Stimulated activated naive CD8-positive, alpha-beta T cell treated with anti-CD3 and anti-CD28 coated beads, Interleukin-15, Interleukin-2, amounts not matched to agents 100 ng/mL and 50 ng/mL, for 24 hours (primary cell): ENCODE measurements at regions not wholly inside any gene's neighbourhood (a gene's known extent, or its start where the extent isn't known, plus 50 kb on each side); places are given as distances from the start of the nearest gene placed in this dataset.

ENCODE experiments used
- H3K27ac Mint-ChIP-seq: one replicate; pipeline ENCODE4 v1.8.0; 2021; ENCODE audit warnings: mild to moderate bottlenecking, mixed read lengths
- H3K27me3 Mint-ChIP-seq: one replicate; pipeline ENCODE4 v1.8.0; 2021; ENCODE audit warnings: mixed read lengths
- H3K36me3 Mint-ChIP-seq: one replicate; pipeline ENCODE4 v1.8.0; 2021; ENCODE audit warnings: low read depth, mixed read lengths
- H3K4me1 Mint-ChIP-seq: one replicate; pipeline ENCODE4 v1.8.0; 2021; ENCODE audit warnings: low read depth, mixed read lengths
- H3K4me3 Mint-ChIP-seq: one replicate; pipeline ENCODE4 v1.8.0; 2021; ENCODE audit warnings: mild to moderate bottlenecking, mixed read lengths
- H3K9me3 Mint-ChIP-seq: one replicate; pipeline ENCODE4 v1.8.0; 2021; ENCODE audit warnings: mixed read lengths

GRCh38 chr15:95286352-95286880, 1044.1 kb upstream of the NR2F2 start:
- no peaks in the 10 kb centered on the region for H3K36me3 Mint-ChIP-seq
- no peak overlapping the region for H3K27ac Mint-ChIP-seq
- H3K9me3 Mint-ChIP-seq, result no peaks in the 10 kb centered on the region
- H3K4me3 Mint-ChIP-seq, result no peak overlapping the region
- peaks cover 52% of the 10 kb centered on the region for H3K27me3 Mint-ChIP-seq
- H3K4me1 Mint-ChIP-seq, result peaks cover 13% of the 10 kb centered on the region

- Mint-ChIP-seq H3K27me3 (peaks cover 47% of the 10 kb centered on the region), H3K36me3 (no peaks in the 10 kb centered on the region), H3K9me3 (no peaks in the 10 kb centered on the region), H3K27ac (no peak overlapping the region), H3K4me3 (no peak overlapping the region), H3K4me1 (peaks cover 13% of the 10 kb centered on the region)
These were observed 1042.8 kb upstream of the NR2F2 start for GRCh38 chr15:95287720-95288103.

GRCh38 chr15:95288626-95289025, 1041.9 kb upstream of the NR2F2 start:
- Mint-ChIP-seq H3K4me1 (peaks cover 13% of the 10 kb centered on the region), H3K4me3 (no peak overlapping the region), H3K27ac (no peak overlapping the region), H3K9me3 (no peaks in the 10 kb centered on the region), H3K27me3 (peaks cover 44% of the 10 kb centered on the region), H3K36me3 (no peaks in the 10 kb centered on the region)

- Mint-ChIP-seq H3K4me3 (no peak overlapping the region), H3K27me3 (peaks cover 54% of the 10 kb centered on the region), H3K36me3 (no peaks in the 10 kb centered on the region), H3K27ac (no peak overlapping the region), H3K4me1 (peaks cover 3% of the 10 kb centered on the region), H3K9me3 (no peaks in the 10 kb centered on the region)
These were observed 1040.1 kb upstream of the NR2F2 start for GRCh38 chr15:95290176-95290974.

GRCh38 chr15:95291898-95292472, 1038.5 kb upstream of the NR2F2 start:
- Mint-ChIP-seq H3K4me3 (no peak overlapping the region), H3K9me3 (no peaks in the 10 kb centered on the region), H3K27me3 (peaks cover 59% of the 10 kb centered on the region), H3K4me1 (no peaks in the 10 kb centered on the region), H3K27ac (no peak overlapping the region), H3K36me3 (no peaks in the 10 kb centered on the region)

- H3K4me3 Mint-ChIP-seq, result no peak overlapping the region
- peaks cover 64% of the 10 kb centered on the region for H3K27me3 Mint-ChIP-seq
- H3K4me1 Mint-ChIP-seq, result no peaks in the 10 kb centered on the region
- no peak overlapping the region for H3K27ac Mint-ChIP-seq
- H3K36me3 Mint-ChIP-seq, result no peaks in the 10 kb centered on the region
- no peaks in the 10 kb centered on the region for H3K9me3 Mint-ChIP-seq
These were observed 1037.6 kb upstream of the NR2F2 start for GRCh38 chr15:95292785-95293450.

GRCh38 chr15:95293456-95294031, 1037.0 kb upstream of the NR2F2 start:
- H3K36me3 Mint-ChIP-seq, result no peaks in the 10 kb centered on the region
- H3K4me3 Mint-ChIP-seq, result no peak overlapping the region
- H3K27me3 Mint-ChIP-seq, result peaks cover 59% of the 10 kb centered on the region
- H3K4me1 Mint-ChIP-seq, result peaks cover 3% of the 10 kb centered on the region
- H3K27ac Mint-ChIP-seq, result no peak overlapping the region
- H3K9me3 Mint-ChIP-seq, result no peaks in the 10 kb centered on the region

GRCh38 chr15:95295363-95295762, 1035.1 kb upstream of the NR2F2 start:
- Mint-ChIP-seq H3K27me3 (peaks cover 50% of the 10 kb centered on the region), H3K27ac (no peak overlapping the region), H3K4me1 (peaks cover 6% of the 10 kb centered on the region), H3K4me3 (no peak overlapping the region), H3K9me3 (no peaks in the 10 kb centered on the region), H3K36me3 (no peaks in the 10 kb centered on the region)

- H3K4me3 Mint-ChIP-seq, result no peak overlapping the region
- H3K27me3 Mint-ChIP-seq, result peaks cover 54% of the 10 kb centered on the region
- peaks cover 6% of the 10 kb centered on the region for H3K4me1 Mint-ChIP-seq
- no peaks in the 10 kb centered on the region for H3K36me3 Mint-ChIP-seq
- no peak overlapping the region for H3K27ac Mint-ChIP-seq
- H3K9me3 Mint-ChIP-seq, result peaks cover under 1% of the 10 kb centered on the region
These were observed 1034.4 kb upstream of the NR2F2 start for GRCh38 chr15:95295896-95296625.

- H3K9me3 Mint-ChIP-seq, result peaks cover 5% of the 10 kb centered on the region
- H3K27ac Mint-ChIP-seq, result no peak overlapping the region
- peaks cover 60% of the 10 kb centered on the region for H3K27me3 Mint-ChIP-seq
- no peak overlapping the region for H3K4me3 Mint-ChIP-seq
- peaks cover 10% of the 10 kb centered on the region for H3K4me1 Mint-ChIP-seq
- H3K36me3 Mint-ChIP-seq, result no peaks in the 10 kb centered on the region
These were observed 1033.9 kb upstream of the NR2F2 start for GRCh38 chr15:95296643-95297042.

GRCh38 chr15:95298729-95299128, 1031.8 kb upstream of the NR2F2 start:
- no peak overlapping the region for H3K4me3 Mint-ChIP-seq
- H3K36me3 Mint-ChIP-seq, result no peaks in the 10 kb centered on the region
- H3K27me3 Mint-ChIP-seq, result peaks cover 55% of the 10 kb centered on the region
- H3K9me3 Mint-ChIP-seq, result peaks cover 5% of the 10 kb centered on the region
- no peak overlapping the region for H3K27ac Mint-ChIP-seq
- peaks cover 12% of the 10 kb centered on the region for H3K4me1 Mint-ChIP-seq

- Mint-ChIP-seq H3K27me3 (peaks cover 59% of the 10 kb centered on the region), H3K36me3 (no peaks in the 10 kb centered on the region), H3K27ac (no peak overlapping the region), H3K9me3 (peaks cover 5% of the 10 kb centered on the region), H3K4me1 (peaks cover 21% of the 10 kb centered on the region), H3K4me3 (no peak overlapping the region)
These were observed 1029.5 kb upstream of the NR2F2 start for GRCh38 chr15:95300958-95301357.

GRCh38 chr15:95302206-95302605, 1028.3 kb upstream of the NR2F2 start:
- H3K9me3 Mint-ChIP-seq, result peaks cover 5% of the 10 kb centered on the region
- H3K4me1 Mint-ChIP-seq, result peaks cover 21% of the 10 kb centered on the region
- H3K27ac Mint-ChIP-seq, result no peak overlapping the region
- no peak overlapping the region for H3K4me3 Mint-ChIP-seq
- H3K36me3 Mint-ChIP-seq, result no peaks in the 10 kb centered on the region
- peaks cover 54% of the 10 kb centered on the region for H3K27me3 Mint-ChIP-seq

GRCh38 chr15:95302809-95303208, 1027.7 kb upstream of the NR2F2 start:
- Mint-ChIP-seq H3K4me1 (peaks cover 21% of the 10 kb centered on the region), H3K4me3 (no peak overlapping the region), H3K27ac (no peak overlapping the region), H3K9me3 (peaks cover 5% of the 10 kb centered on the region), H3K27me3 (peaks cover 49% of the 10 kb centered on the region), H3K36me3 (no peaks in the 10 kb centered on the region)
